OCI-LY1 (cell line): ENCODE measurements at regions not wholly inside any gene's neighbourhood (a gene's known extent, or its start where the extent isn't known, plus 50 kb on each side); places are given as distances from the start of the nearest gene placed in this dataset.

Experiments used
- CTCF ChIP-seq: fragments of 200-600 bp; sonication (generic), shearing (Covaris generic); IDR thresholded peaks from 2 replicates; pipeline ENCODE4 v1.5.1; 2017; ENCODE audit warnings: mild to moderate bottlenecking, antibody characterized with exemption, low read length, moderate library complexity, mixed read lengths
- EZH2 ChIP-seq: fragments of 200-600 bp; sonication (generic), shearing (Covaris generic); IDR thresholded peaks from 2 replicates; pipeline ENCODE4 v1.8.0; 2017; ENCODE audit warnings: borderline replicate concordance, mixed run types, mild to moderate bottlenecking, antibody characterized with exemption, low read length, moderate library complexity, mixed read lengths

DNA sequence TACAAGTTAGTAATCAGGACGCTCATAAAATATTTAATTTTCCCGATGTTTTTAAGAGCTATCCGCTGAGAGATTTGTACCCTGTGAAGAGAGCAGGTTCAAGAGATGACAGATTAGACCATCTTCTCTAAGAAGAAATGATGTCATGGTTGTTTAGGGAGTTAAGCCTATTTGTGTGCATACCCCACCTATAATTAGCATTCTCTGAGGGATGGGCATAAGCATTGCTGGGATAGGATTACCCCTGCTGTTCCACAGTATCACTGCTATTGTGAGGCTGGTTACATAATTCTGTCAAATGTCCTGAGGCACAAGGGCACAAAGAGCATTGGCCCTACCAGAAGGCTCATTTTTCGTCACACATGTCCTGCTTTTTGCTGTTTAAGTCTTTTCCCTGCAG, 687.0 kb downstream of the CETN3 start:
- no peak for TF ChIP-seq CTCF
- no peak for TF ChIP-seq EZH2
